K562 (cell line): ENCODE measurements at regions not wholly inside any gene's neighbourhood (a gene's known extent, or its start where the extent isn't known, plus 50 kb on each side); places are given as distances from the start of the nearest gene placed in this dataset.

Source experiments
- ARID1B ChIP-seq: fragments of 450-650 bp; IDR thresholded peaks from 2 replicates; pipeline ENCODE4 v1.6.1; 2016; ENCODE audit warnings: antibody characterized with exemption, mild to moderate bottlenecking, inconsistent platforms
- CBFA2T2 ChIP-seq: fragments of 450-650 bp; conservative IDR thresholded peaks from 2 replicates; pipeline ENCODE4 v1.6.1; 2017; ENCODE audit warnings: mild to moderate bottlenecking
- CXXC5 ChIP-seq: fragments of 250-450 bp; sonication (Bioruptor Pico); IDR thresholded peaks from 2 replicates; pipeline ENCODE4 v1.8.0; 2022; ENCODE audit warnings: inconsistent platforms, mild to moderate bottlenecking, moderate library complexity
- DPF2 ChIP-seq: fragments of 450-650 bp; IDR thresholded peaks from 2 replicates; pipeline ENCODE4 v1.6.1; 2016
- HDAC1 ChIP-seq, 2 experiments: fragments of 450-650 bp; IDR thresholded peaks; 2 replicates each; pipeline ENCODE4 v1.6.1; 2016 to 2017; ENCODE audit warnings: inconsistent platforms in 1 of 2, mild to moderate bottlenecking in 1 of 2, moderate library complexity in 1 of 2
- KDM1A ChIP-seq, 2 experiments: fragments of 450-650 bp; IDR thresholded peaks; 2 replicates each; pipeline ENCODE4 v1.6.1; 2016; ENCODE audit warnings: mild to moderate bottlenecking in 2 of 2
- NFIC ChIP-seq: fragments of 450-650 bp; IDR thresholded peaks from 2 replicates; pipeline ENCODE4 v1.6.1; 2017; ENCODE audit warnings: mild to moderate bottlenecking, inconsistent platforms
- PKNOX1 ChIP-seq: fragments of 450-650 bp; IDR thresholded peaks from 2 replicates; pipeline ENCODE4 v1.6.1; 2016
- RBFOX2 ChIP-seq: fragments of 200-400 bp; formaldehyde crosslinking; IDR thresholded peaks from 2 replicates; pipeline ENCODE4 v1.6.1; 2017; ENCODE audit warnings: low read depth, mild to moderate bottlenecking, low read length, moderate library complexity
- RCOR1 ChIP-seq, 2 experiments: IDR thresholded peaks; 2 replicates each; pipeline ENCODE4 v1.6.1; 2012; ENCODE audit warnings: low read depth in 2 of 2, low read length in 2 of 2, borderline replicate concordance in 1 of 2, improper control_type of control experiment in 1 of 2
- TFAP4 ChIP-seq: sonication (generic); formaldehyde crosslinking; IDR thresholded peaks from 2 replicates; pipeline ENCODE4 v1.8.0; 2022; ENCODE audit warnings: missing genetic modification reagents, mild to moderate bottlenecking, moderate library complexity, borderline replicate concordance
- TRIM24 ChIP-seq, 2 experiments: fragments of 450-650 bp; IDR thresholded peaks; 2 replicates each; pipeline ENCODE4 v1.6.1; 2016
- ZNF592 ChIP-seq: fragments of 450-650 bp; IDR thresholded peaks from 2 replicates; pipeline ENCODE4 v1.6.1; 2017; ENCODE audit warnings: antibody characterized with exemption, mild to moderate bottlenecking

DNA sequence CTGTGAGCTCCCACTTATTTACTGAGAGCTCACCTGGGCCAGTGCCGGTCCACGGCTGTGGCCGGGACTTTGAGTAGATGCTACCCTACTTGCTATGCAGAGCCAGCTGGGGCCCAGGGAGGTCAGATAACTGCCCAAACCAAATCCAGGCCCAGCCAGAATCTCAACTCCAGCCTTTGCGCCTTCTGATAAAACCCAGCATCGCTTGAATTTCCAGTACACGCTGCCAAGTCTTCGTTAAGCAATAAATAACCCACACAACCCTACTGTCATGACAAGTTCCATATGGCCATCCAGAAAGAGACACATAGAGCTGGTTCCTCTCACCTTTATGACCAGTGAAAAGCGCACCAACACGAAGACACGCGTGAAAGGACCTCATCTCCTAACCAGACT is 55.6 kb upstream of the SPN start (continued):
- TF ChIP-seq PKNOX1 (peak; percentile 86), CBFA2T2 (peak; percentile 82), NFIC (peak; percentile 75), ZNF592 (0 out of 2 replicates have a peak, but pooled peaks have one; percentile 18), RBFOX2 (peak; percentile 29; the same call in 1 of the 2 replicates), TFAP4 (CRISPR knock-in tag) (peak; percentile 68; the same call in 1 of the 2 replicates), DPF2 (0 out of 2 replicates have a peak, but pooled peaks have one; percentile 19), KDM1A (IDR thresholded peaks at IDR 0.05) (peak; percentile 87 to 89), CXXC5 (CRISPR knock-in tag) (peak; percentile 42), HDAC1 (IDR thresholded peaks at IDR 0.05) (peak in 1 of 2 experiments; percentile 76; a peak in 1 of 4 replicates), RCOR1 (IDR thresholded peaks at IDR 0.05; ENCODE audit: borderline replicate concordance in 1 of 2, low read depth in 2 of 2, low read length in 2 of 2) (peak in 1 of 2 experiments; percentile 43; a peak in 1 of 4 replicates), ARID1B (peak; percentile 63), TRIM24 (IDR thresholded peaks at IDR 0.05) (peak in 1 of 2 experiments; percentile 19; a peak in 1 of 4 replicates)
